ENCODE measurements at regions not wholly inside any gene's neighbourhood (a gene's known extent, or its start where the extent isn't known, plus 50 kb on each side); places are given as distances from the start of the nearest gene placed in this dataset.

DNA sequence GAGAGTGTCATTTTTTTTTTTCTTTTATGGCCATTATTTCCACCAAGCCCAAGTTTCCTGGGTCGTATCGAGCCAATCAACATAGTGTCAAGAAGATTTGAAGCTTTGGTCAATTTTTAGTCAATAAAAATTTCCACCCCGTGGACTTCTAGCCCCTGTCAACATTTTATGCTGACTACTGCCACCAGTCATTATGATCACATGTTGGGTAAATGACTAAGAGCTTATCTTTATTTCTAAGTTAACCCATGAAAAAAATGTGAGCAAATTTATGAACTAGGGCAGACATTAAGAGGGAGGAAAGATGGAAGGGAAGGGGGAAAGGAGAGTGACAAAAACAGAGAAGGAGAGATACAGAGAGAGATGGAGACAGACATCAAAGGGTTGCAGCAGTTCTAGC is 143.5 kb upstream of the ALDH1B1 start:
- TF ChIP-seq EZH2phosphoT487 (IDR thresholded peaks at IDR 0.05; ENCODE audit: insufficient read depth, low read depth), result no peak
- TF ChIP-seq EZH2 (IDR thresholded peaks at IDR 0.05; ENCODE audit: insufficient read depth, poor library complexity, severe bottlenecking), result no peak
